T-helper 1 cell (primary cell): ENCODE measurements at regions not wholly inside any gene's neighbourhood (a gene's known extent, or its start where the extent isn't known, plus 50 kb on each side); places are given as distances from the start of the nearest gene placed in this dataset.
"Not testable (repeated sequence)": the region's sequence is repeated elsewhere in the genome, so short reads cannot be mapped to it uniquely, and the experiment has no call there.

Source experiments
- DNase-seq, 5 donors: peaks; one replicate each; pipeline ENCODE4 v3.0.0-alpha.2; 2012 to 2020

- DNase-seq = no peak
Measured at GRCh38 chr5:82596451-82596850, 318.3 kb upstream of the RPS23 start.

- no peak for DNase-seq
Measured at GRCh38 chr5:82595113-82595512, 317.0 kb upstream of the RPS23 start.

- DNase-seq = no peak
Measured at GRCh38 chr5:82594097-82594496, 315.9 kb upstream of the RPS23 start.

- no peak for DNase-seq
Measured at GRCh38 chr5:82593481-82593880, 315.3 kb upstream of the RPS23 start.

- DNase-seq = no peak
Measured at GRCh38 chr5:82591021-82591515, 312.9 kb upstream of the RPS23 start.

GRCh38 chr5:82590112-82590511 lies 312.0 kb upstream of the RPS23 start:
- DNase-seq = no peak

- no peak for DNase-seq
Measured at GRCh38 chr5:82586661-82587310, 308.6 kb upstream of the RPS23 start.

- no peak for DNase-seq
Measured at GRCh38 chr5:82586181-82586580, 308.0 kb upstream of the RPS23 start.

GRCh38 chr5:82584631-82585030 lies 306.5 kb upstream of the RPS23 start:
- no peak for DNase-seq

- not testable (repeated sequence) for DNase-seq
Measured at GRCh38 chr5:82583331-82583730, 305.2 kb upstream of the RPS23 start.

GRCh38 chr5:82564963-82565362 lies 286.8 kb upstream of the RPS23 start:
- no peak for DNase-seq

GRCh38 chr5:82563745-82564144 lies 285.6 kb upstream of the RPS23 start:
- DNase-seq = no peak

- DNase-seq = no peak
Measured at GRCh38 chr5:82562696-82563240, 284.6 kb upstream of the RPS23 start.

GRCh38 chr5:82561797-82562196 lies 283.6 kb upstream of the RPS23 start:
- DNase-seq = no peak

GRCh38 chr5:82560969-82561368 lies 282.8 kb upstream of the RPS23 start:
- DNase-seq = no peak

GRCh38 chr5:82560561-82560960 lies 282.4 kb upstream of the RPS23 start:
- no peak for DNase-seq

- no peak for DNase-seq
Measured at GRCh38 chr5:82551840-82552385, 273.8 kb upstream of the RPS23 start.

GRCh38 chr5:82551192-82551591 lies 273.0 kb upstream of the RPS23 start:
- no peak for DNase-seq

- DNase-seq = no peak
Measured at GRCh38 chr5:82549263-82549662, 271.1 kb upstream of the RPS23 start.

- no peak for DNase-seq
Measured at GRCh38 chr5:82544004-82544403, 265.9 kb upstream of the RPS23 start.

GRCh38 chr5:82540301-82540700 lies 262.1 kb upstream of the RPS23 start:
- no peak for DNase-seq

- DNase-seq = no peak
Measured at GRCh38 chr5:82538339-82539034, 260.3 kb upstream of the RPS23 start.

GRCh38 chr5:82537687-82538306 lies 259.6 kb upstream of the RPS23 start:
- no peak for DNase-seq
